ENCODE measurements at regions not wholly inside any gene's neighbourhood (a gene's known extent, or its start where the extent isn't known, plus 50 kb on each side); places are given as distances from the start of the nearest gene placed in this dataset.

DNA sequence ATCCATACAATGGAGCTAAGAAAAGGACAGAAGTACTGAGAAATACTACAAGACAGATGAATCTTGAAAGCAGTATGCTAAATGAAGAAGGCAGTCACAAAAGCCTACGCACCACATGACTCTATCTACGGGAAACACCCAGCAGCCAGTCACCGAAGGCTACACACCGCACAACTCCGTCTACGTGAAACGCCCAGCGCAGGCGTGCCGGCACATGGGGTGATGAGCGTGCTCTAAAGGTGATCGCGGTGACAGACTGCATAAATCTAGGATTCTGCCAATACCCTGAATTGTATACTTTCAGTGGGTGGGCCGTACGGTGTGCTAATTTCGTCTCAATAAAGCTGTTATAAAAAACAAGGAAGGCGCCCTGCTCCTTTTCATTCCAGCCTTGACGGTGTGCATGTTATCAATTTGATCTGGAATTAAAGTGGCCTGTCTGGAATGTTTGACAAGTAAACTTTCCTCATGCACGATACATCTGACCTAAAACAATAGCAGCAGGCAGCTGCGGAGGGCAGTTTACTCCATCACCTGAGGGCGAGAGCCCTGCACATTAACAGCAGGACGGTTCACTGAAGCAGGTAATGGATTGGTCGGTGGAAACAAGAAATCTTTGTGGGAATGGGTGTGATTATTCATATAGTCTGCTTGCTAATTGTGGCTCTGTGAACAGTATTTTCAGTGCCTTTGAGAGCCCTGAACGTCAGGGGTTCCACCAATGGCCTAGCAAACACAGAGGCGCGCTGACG, 86.2 kb upstream of the SALL3 start:
- TF ChIP-seq CTCF (conservative IDR thresholded peaks at IDR 0.05 in 1 of 2, IDR thresholded peaks at IDR 0.05 in 1 of 2; ENCODE audit: low read depth in 1 of 2, low read length in 2 of 2) (no peak), EZH2 (IDR thresholded peaks at IDR 0.05; ENCODE audit: low read length, missing control alignments) (no peak)

Measured in fibroblast of lung (primary cell).